ENCODE measurements at regions not wholly inside any gene's neighbourhood (a gene's known extent, or its start where the extent isn't known, plus 50 kb on each side); places are given as distances from the start of the nearest gene placed in this dataset.

DNA sequence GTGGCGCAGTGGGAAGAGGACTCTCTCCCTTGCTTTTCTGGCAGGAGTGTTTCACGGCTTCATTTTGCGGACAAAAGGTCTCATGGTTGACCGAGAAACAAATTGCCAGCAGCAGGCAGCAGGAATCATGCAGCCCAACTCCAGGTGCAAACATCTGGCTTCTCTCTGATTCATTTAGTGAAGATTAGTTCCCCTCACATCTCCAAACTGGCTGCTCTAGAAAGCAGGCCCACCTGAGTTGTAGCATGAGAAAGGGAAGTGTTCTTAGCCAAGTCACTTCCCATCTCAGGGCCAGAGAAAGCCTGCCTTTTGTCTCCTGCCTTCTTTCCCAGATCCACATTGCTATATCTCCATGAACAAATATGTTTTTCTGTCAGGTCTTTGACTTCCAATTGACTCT, 120.8 kb upstream of the CCDC196 start:
- no peaks in the 10 kb centered on the region for H3K4me1 ChIP-seq
- no peak overlapping the region for H3K4me3 ChIP-seq
- no peak overlapping the region for H3K27ac ChIP-seq
- WGBS, 2 donors = 93 to 94% methylated on average over 4 of the region's 4 CpGs
- H3K27me3 ChIP-seq = no peaks in the 10 kb centered on the region
- TF ChIP-seq, protein P1, sequence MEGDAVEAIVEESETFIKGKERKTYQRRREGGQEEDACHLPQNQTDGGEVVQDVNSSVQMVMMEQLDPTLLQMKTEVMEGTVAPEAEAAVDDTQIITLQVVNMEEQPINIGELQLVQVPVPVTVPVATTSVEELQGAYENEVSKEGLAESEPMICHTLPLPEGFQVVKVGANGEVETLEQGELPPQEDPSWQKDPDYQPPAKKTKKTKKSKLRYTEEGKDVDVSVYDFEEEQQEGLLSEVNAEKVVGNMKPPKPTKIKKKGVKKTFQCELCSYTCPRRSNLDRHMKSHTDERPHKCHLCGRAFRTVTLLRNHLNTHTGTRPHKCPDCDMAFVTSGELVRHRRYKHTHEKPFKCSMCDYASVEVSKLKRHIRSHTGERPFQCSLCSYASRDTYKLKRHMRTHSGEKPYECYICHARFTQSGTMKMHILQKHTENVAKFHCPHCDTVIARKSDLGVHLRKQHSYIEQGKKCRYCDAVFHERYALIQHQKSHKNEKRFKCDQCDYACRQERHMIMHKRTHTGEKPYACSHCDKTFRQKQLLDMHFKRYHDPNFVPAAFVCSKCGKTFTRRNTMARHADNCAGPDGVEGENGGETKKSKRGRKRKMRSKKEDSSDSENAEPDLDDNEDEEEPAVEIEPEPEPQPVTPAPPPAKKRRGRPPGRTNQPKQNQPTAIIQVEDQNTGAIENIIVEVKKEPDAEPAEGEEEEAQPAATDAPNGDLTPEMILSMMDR (IDR thresholded peaks at IDR 0.05) = no peak
- DNase-seq (no peak), ATAC-seq (no peak), FAIRE-seq (no peak)
- intact Hi-C loops (cut with DNase I) = no loop called here
- H3K36me3 ChIP-seq = no peaks in the 10 kb centered on the region
- no peaks in the 10 kb centered on the region for H3K9me3 ChIP-seq

DNA sequence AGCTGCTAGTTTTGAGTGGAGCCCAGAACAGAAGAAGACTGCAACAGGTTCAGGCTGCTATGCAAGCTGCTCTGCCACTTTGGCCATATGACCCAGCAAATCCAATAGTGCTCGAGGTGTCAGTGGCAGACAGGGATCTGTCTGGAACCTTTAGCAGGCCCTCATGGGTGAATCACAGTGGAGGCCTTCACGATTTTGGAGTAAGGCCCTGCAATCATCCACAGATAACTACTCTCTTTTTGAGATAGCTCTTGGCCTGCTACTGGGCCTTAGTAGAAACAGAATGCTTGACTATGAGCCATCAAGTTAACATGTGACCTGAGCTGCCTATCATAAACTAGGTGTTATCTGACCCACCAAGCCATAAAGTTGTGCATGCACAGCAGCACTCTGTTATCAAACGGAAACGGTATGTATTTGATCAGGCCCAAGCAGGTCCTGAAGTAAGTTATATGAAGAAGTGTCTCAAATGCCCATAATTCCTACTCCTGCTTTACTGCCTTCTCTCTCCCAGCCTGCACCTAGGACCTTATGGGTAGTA, 116.9 kb upstream of the CCDC196 start:
- TF ChIP-seq, protein P1 (IDR thresholded peaks at IDR 0.05) = no peak
- Histone ChIP-seq H3K4me1 (no peaks in the 10 kb centered on the region), H3K4me3 (no peak overlapping the region), H3K27ac (no peak overlapping the region), H3K36me3 (no peaks in the 10 kb centered on the region), H3K27me3 (no peaks in the 10 kb centered on the region), H3K9me3 (no peaks in the 10 kb centered on the region)
- no peak for FAIRE-seq
- intact Hi-C loops (cut with DNase I) = no loop called here
- no peak for ATAC-seq
- no peak for DNase-seq
- 61 to 62% methylated on average over 4 of the region's 4 CpGs for WGBS, 2 donors

DNA sequence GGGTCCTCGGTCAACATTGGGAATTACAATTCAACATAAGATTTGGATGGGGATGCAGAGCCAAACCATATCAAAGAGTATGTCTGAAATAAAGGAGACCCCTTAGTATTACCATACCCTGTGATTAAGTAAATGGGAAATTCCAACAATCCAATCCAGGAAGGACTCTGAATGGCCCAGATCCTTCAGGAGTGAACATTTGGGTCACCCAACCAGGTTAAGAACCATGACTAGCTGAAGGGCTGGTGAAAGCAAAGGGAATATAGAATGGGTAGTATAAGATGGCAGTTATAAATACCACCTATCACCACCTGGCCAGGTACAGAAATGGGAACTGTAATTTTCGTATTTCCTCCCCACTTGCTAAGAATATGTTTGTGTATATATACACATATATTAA, 114.4 kb upstream of the CCDC196 start:
- H3K27ac ChIP-seq = no peak overlapping the region
- no peaks in the 10 kb centered on the region for H3K9me3 ChIP-seq
- intact Hi-C loops (cut with DNase I) = no loop called here
- no peak for FAIRE-seq
- no peak for ATAC-seq
- TF ChIP-seq, protein P1 (IDR thresholded peaks at IDR 0.05) = no peak
- no peaks in the 10 kb centered on the region for H3K4me1 ChIP-seq
- WGBS, 2 donors = 62 to 85% methylated on average over 2 of the region's 2 CpGs
- DNase-seq = no peak
- no peak overlapping the region for H3K4me3 ChIP-seq
- H3K36me3 ChIP-seq = no peaks in the 10 kb centered on the region
- H3K27me3 ChIP-seq = no peaks in the 10 kb centered on the region

DNA sequence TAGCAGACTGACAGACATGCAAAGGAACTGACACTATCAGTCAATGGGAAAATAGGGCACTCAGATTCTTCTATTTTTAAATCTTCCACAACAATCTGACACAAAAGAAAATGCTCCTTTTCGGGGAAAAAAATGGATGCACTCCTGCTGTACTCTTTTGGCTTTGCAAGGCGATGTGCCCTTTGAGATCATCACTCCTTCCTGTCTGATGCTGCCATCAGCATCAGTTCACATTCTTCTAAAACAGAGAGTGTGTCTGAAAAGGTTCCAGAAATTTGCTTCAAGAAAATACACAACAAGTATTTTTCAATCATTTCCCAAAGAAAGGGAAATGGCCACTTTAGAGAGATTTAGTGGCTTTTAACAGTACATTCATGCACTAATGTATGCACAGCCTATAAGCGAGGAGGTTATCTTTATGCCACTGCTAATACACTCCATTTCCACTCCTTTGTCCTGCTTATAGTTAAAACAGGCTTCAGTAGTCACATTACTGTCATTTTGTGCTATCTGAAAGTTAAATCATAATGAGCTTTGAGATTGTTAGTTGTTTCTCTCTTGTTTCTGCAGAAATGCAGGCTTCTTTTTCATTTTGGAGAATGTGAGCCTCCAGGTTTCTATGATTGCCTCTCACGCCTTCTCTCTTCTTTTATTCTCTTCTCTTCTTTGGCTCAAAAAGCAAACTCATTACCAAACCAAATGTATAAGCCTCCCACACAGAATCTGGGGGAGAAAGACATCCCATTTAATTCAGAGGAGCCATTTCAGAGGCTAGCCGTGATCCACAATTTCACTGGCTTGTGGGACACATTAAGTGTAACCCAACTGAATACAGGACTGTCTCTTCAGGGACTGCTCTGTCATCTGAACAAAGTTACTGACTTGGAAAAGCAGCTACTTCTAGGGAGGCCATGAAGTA, 110.9 kb upstream of the CCDC196 start:
- FAIRE-seq = no peak
- no peak for DNase-seq
- H3K36me3 ChIP-seq = no peaks in the 10 kb centered on the region
- H3K27ac ChIP-seq = no peak overlapping the region
- ATAC-seq = no peak
- WGBS, 2 donors = 80 to 81% methylated on average over 5 of the region's 5 CpGs
- H3K4me1 ChIP-seq = peaks cover 0 to 15% (median 14%) of the 10 kb centered on the region in 3 donors
- TF ChIP-seq, protein P1 (IDR thresholded peaks at IDR 0.05) = no peak
- intact Hi-C loops (cut with DNase I) = no loop called here
- H3K9me3 ChIP-seq = no peaks in the 10 kb centered on the region
- H3K4me3 ChIP-seq = no peak overlapping the region
- H3K27me3 ChIP-seq = no peaks in the 10 kb centered on the region

DNA sequence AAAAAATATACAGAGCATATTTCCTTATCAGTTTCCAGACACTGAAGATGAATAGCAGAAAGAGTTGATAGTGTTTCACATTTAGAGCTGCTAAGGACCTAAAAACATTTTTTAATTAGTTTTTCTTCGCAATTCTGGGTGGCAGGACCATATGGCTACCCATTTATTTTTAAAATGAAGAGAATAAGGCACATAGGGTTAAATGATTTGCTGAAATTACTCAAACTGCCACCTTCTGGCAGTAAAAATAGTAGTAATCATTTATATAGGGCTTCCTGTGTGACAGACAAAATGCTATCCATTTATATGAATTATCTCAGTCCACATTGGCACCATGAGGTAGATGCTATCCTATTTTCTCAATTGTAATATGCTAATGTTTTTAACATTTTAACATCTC, 108.6 kb upstream of the CCDC196 start:
- Histone ChIP-seq H3K4me1 (peaks cover 0 to 18% (median 14%) of the 10 kb centered on the region in 3 donors), H3K9me3 (no peaks in the 10 kb centered on the region), H3K27ac (no peak overlapping the region), H3K36me3 (no peaks in the 10 kb centered on the region), H3K4me3 (no peak overlapping the region), H3K27me3 (no peaks in the 10 kb centered on the region)
- intact Hi-C loops (cut with DNase I) = no loop called here
- ATAC-seq (no peak), DNase-seq (no peak), FAIRE-seq (no peak)
- 90 to 95% methylated on average over 1 of the region's 1 CpG for WGBS, 2 donors
- TF ChIP-seq, protein P1 (IDR thresholded peaks at IDR 0.05) = no peak

Data from pancreas (tissue), 10 donors.